PC-3 (cell line): ENCODE measurements at regions not wholly inside any gene's neighbourhood (a gene's known extent, or its start where the extent isn't known, plus 50 kb on each side); places are given as distances from the start of the nearest gene placed in this dataset.

ENCODE experiments used
- CTCF ChIP-seq: fragments of 300-600 bp; sonication (generic); conservative IDR thresholded peaks from 2 replicates; pipeline ENCODE4 v1.5.1; 2017; ENCODE audit warnings: antibody characterized with exemption, low read depth, mild to moderate bottlenecking, low read length
- EZH2 ChIP-seq: fragments of 300-600 bp; sonication (generic); IDR thresholded peaks from one replicate; pipeline ENCODE4 v1.6.1; 2017; ENCODE audit warnings: antibody characterized with exemption, mild to moderate bottlenecking, low read length; ENCODE audit not compliant: unreplicated experiment
- EZH2phosphoT487 ChIP-seq: fragments of 300-600 bp; sonication (generic); IDR thresholded peaks from 2 replicates; pipeline ENCODE4 v1.6.1; 2018; ENCODE audit warnings: mild to moderate bottlenecking, antibody characterized with exemption, low read length, borderline replicate concordance

GRCh38 chr6:113205553-113205952, 651.6 kb upstream of the MARCKS start:
- no peak for TF ChIP-seq CTCF
- no peak for TF ChIP-seq EZH2phosphoT487
- no peak for TF ChIP-seq EZH2
